Mucosa of rectum (tissue), 2 donors: ENCODE measurements at regions not wholly inside any gene's neighbourhood (a gene's known extent, or its start where the extent isn't known, plus 50 kb on each side); places are given as distances from the start of the nearest gene placed in this dataset.

ENCODE experiments used
- H3K27ac ChIP-seq, 2 donors: one replicate each; pipeline ENCODE4 v1.7.0; 2013; ENCODE audit warnings: inconsistent platforms in 2 of 2, low read depth in 2 of 2, low read length in 2 of 2
- H3K27me3 ChIP-seq, 2 donors: one replicate each; pipeline ENCODE4 v1.7.0; 2013; ENCODE audit warnings: low read length in 2 of 2; ENCODE audit not compliant: control insufficient read depth in 2 of 2, insufficient read depth in 2 of 2
- H3K36me3 ChIP-seq, 2 donors: one replicate each; pipeline ENCODE4 v1.7.0; 2013; ENCODE audit warnings: low read length in 2 of 2; ENCODE audit not compliant: control insufficient read depth in 2 of 2, insufficient read depth in 2 of 2
- H3K4me1 ChIP-seq, 2 donors: one replicate each; pipeline ENCODE4 v1.7.0; 2013; ENCODE audit warnings: low read length in 2 of 2, mild to moderate bottlenecking in 1 of 2; ENCODE audit not compliant: control insufficient read depth in 2 of 2, insufficient read depth in 2 of 2
- H3K4me3 ChIP-seq, 2 donors: one replicate each; pipeline ENCODE4 v1.7.0; 2013; ENCODE audit warnings: low read length in 2 of 2
- H3K9ac ChIP-seq, 2 donors: one replicate each; pipeline ENCODE4 v1.7.0; 2013; ENCODE audit warnings: low read length in 2 of 2, low read depth in 1 of 2, mild to moderate bottlenecking in 1 of 2
- H3K9me3 ChIP-seq, 2 donors: one replicate each; pipeline ENCODE4 v1.7.0; 2013; ENCODE audit warnings: low read length in 2 of 2; ENCODE audit not compliant: control insufficient read depth in 2 of 2
- donor health status: healthy.
- donor health status: Normal muscosa, but diverticular disease.

GRCh38 chr5:28499766-28500290 lies 1461.4 kb upstream of the CDH9 start:
- Histone ChIP-seq H3K4me1 (no peaks in the 10 kb centered on the region), H3K36me3 (no peaks in the 10 kb centered on the region), H3K4me3 (no peak overlapping the region), H3K27ac (no peak overlapping the region), H3K27me3 (no peaks in the 10 kb centered on the region), H3K9me3 (no peaks in the 10 kb centered on the region), H3K9ac (no peak overlapping the region)

GRCh38 chr5:28495876-28496275 lies 1457.5 kb upstream of the CDH9 start:
- Histone ChIP-seq H3K4me1 (no peaks in the 10 kb centered on the region), H3K9me3 (no peaks in the 10 kb centered on the region), H3K27me3 (no peaks in the 10 kb centered on the region), H3K36me3 (no peaks in the 10 kb centered on the region), H3K9ac (no peak overlapping the region), H3K4me3 (no peak overlapping the region), H3K27ac (no peak overlapping the region)

GRCh38 chr5:28493456-28493855 lies 1455.1 kb upstream of the CDH9 start:
- Histone ChIP-seq H3K27me3 (no peaks in the 10 kb centered on the region), H3K27ac (no peak overlapping the region), H3K4me1 (no peaks in the 10 kb centered on the region), H3K4me3 (no peak overlapping the region), H3K36me3 (no peaks in the 10 kb centered on the region), H3K9me3 (peaks cover 0 to 4% of the 10 kb centered on the region in 2 donors), H3K9ac (no peak overlapping the region)

- H3K27me3 ChIP-seq, result no peaks in the 10 kb centered on the region
- no peak overlapping the region for H3K4me3 ChIP-seq
- peaks cover 0 to 4% of the 10 kb centered on the region in 2 donors for H3K9me3 ChIP-seq
- no peaks in the 10 kb centered on the region for H3K4me1 ChIP-seq
- H3K36me3 ChIP-seq, result no peaks in the 10 kb centered on the region
- no peak overlapping the region for H3K9ac ChIP-seq
- no peak overlapping the region for H3K27ac ChIP-seq
Measured at GRCh38 chr5:28488752-28489151, 1450.4 kb upstream of the CDH9 start.

- H3K9me3 ChIP-seq, result no peaks in the 10 kb centered on the region
- H3K36me3 ChIP-seq, result no peaks in the 10 kb centered on the region
- H3K27me3 ChIP-seq, result no peaks in the 10 kb centered on the region
- H3K9ac ChIP-seq, result no peak overlapping the region
- H3K4me1 ChIP-seq, result no peaks in the 10 kb centered on the region
- H3K27ac ChIP-seq, result no peak overlapping the region
- H3K4me3 ChIP-seq, result no peak overlapping the region
Measured at GRCh38 chr5:28483327-28484025, 1445.1 kb upstream of the CDH9 start.

- Histone ChIP-seq H3K27me3 (no peaks in the 10 kb centered on the region), H3K9ac (no peak overlapping the region), H3K9me3 (no peaks in the 10 kb centered on the region), H3K4me3 (no peak overlapping the region), H3K4me1 (no peaks in the 10 kb centered on the region), H3K36me3 (no peaks in the 10 kb centered on the region), H3K27ac (no peak overlapping the region)
Measured at GRCh38 chr5:28473531-28474107, 1435.2 kb upstream of the CDH9 start.

- no peak overlapping the region for H3K9ac ChIP-seq
- no peak overlapping the region for H3K27ac ChIP-seq
- no peaks in the 10 kb centered on the region for H3K4me1 ChIP-seq
- H3K27me3 ChIP-seq, result no peaks in the 10 kb centered on the region
- no peak overlapping the region for H3K4me3 ChIP-seq
- no peaks in the 10 kb centered on the region for H3K9me3 ChIP-seq
- no peaks in the 10 kb centered on the region for H3K36me3 ChIP-seq
Measured at GRCh38 chr5:28468166-28468565, 1429.8 kb upstream of the CDH9 start.

GRCh38 chr5:28463728-28464127 lies 1425.3 kb upstream of the CDH9 start:
- no peaks in the 10 kb centered on the region for H3K27me3 ChIP-seq
- H3K4me1 ChIP-seq, result no peaks in the 10 kb centered on the region
- H3K4me3 ChIP-seq, result no peak overlapping the region
- H3K36me3 ChIP-seq, result no peaks in the 10 kb centered on the region
- H3K27ac ChIP-seq, result no peak overlapping the region
- no peak overlapping the region for H3K9ac ChIP-seq
- no peaks in the 10 kb centered on the region for H3K9me3 ChIP-seq

- Histone ChIP-seq H3K27ac (no peak overlapping the region), H3K27me3 (no peaks in the 10 kb centered on the region)
Measured at GRCh38 chr5:28451483-28451882, 1413.1 kb upstream of the CDH9 start.

GRCh38 chr5:28450997-28451396 lies 1412.6 kb upstream of the CDH9 start:
- H3K9me3 ChIP-seq, result peaks cover 3 to 6% of the 10 kb centered on the region in 2 donors
- H3K4me1 ChIP-seq, result no peaks in the 10 kb centered on the region
- no peaks in the 10 kb centered on the region for H3K36me3 ChIP-seq
- no peak overlapping the region for H3K9ac ChIP-seq
- no peaks in the 10 kb centered on the region for H3K27me3 ChIP-seq
- H3K4me3 ChIP-seq, result no peak overlapping the region
- no peak overlapping the region for H3K27ac ChIP-seq

More at GRCh38 chr5:28451483-28451882, 1413.1 kb upstream of the CDH9 start:
- Histone ChIP-seq H3K4me1 (no peaks in the 10 kb centered on the region), H3K9ac (no peak overlapping the region), H3K9me3 (peaks cover 3 to 6% of the 10 kb centered on the region in 2 donors), H3K4me3 (no peak overlapping the region), H3K36me3 (no peaks in the 10 kb centered on the region)
